Endothelial cell of umbilical vein (primary cell): ENCODE measurements at regions not wholly inside any gene's neighbourhood (a gene's known extent, or its start where the extent isn't known, plus 50 kb on each side); places are given as distances from the start of the nearest gene placed in this dataset.

Experiments used
- BruUV-seq: library from RNA; stranded (reverse); fragments of 400-500 nt; replicated peaks from 2 replicates; lab custom pipeline; 2021; lab: Mats Ljungman, UMichigan
- CTCF ChIA-PET: fragments of 300-600, 350-600 bp; sonication (Branson Sonifier 250); formaldehyde crosslinking; loops from one replicate; lab custom pipeline; 2021; ENCODE audit warnings: antibody characterized with exemption, inconsistent platforms; lab: Charles Lee
- POLR2A ChIA-PET: fragments of 300-600, 350-600 bp; sonication (Branson Sonifier 250); formaldehyde crosslinking; loops from one replicate; lab custom pipeline; 2021; ENCODE audit warnings: antibody characterized with exemption, inconsistent platforms; lab: Charles Lee
- DNase-seq: peaks from one replicate; pipeline ENCODE4 v3.0.0-alpha.2; 2011; ENCODE audit warnings: low read depth, low spot score
- FAIRE-seq: peaks from 2 replicates; lab custom pipeline; 2011; peaks lifted over from hg19 to GRCh38; lab: Jason Lieb, UNC
- H2AFZ ChIP-seq: 2 replicates; pipeline ENCODE4 v1.6.0; 2012; ENCODE audit warnings: low read depth, low read length, control low read depth, inconsistent platforms
- H3K27ac ChIP-seq: 2 replicates; pipeline ENCODE4 v1.5.1; 2011; ENCODE audit warnings: low read depth, mild to moderate bottlenecking, control low read depth, low read length, moderate library complexity; ENCODE audit not compliant: insufficient read depth
- H3K27me3 ChIP-seq, 2 experiments: 2 replicates each; pipeline versions ENCODE4 v1.6.0 to v1.6.1; 2011; ENCODE audit warnings: low read length in 2 of 2, mixed read lengths in 1 of 2; ENCODE audit not compliant: control insufficient read depth in 2 of 2, insufficient read depth in 2 of 2
- H3K36me3 ChIP-seq, 2 experiments: 2 replicates in 1 of 2; 3 replicates in 1 of 2; pipeline ENCODE4 v1.5.1; 2011; ENCODE audit warnings: low read length in 2 of 2, mild to moderate bottlenecking in 1 of 2, moderate library complexity in 1 of 2; ENCODE audit not compliant: control insufficient read depth in 2 of 2, insufficient read depth in 2 of 2; ENCODE audit errors: extremely low read depth in 1 of 2
- H3K4me1 ChIP-seq: 3 replicates; pipeline ENCODE4 v1.5.1; 2011; ENCODE audit warnings: mild to moderate bottlenecking, low read length; ENCODE audit not compliant: control insufficient read depth, insufficient read depth; ENCODE audit errors: extremely low read depth
- H3K4me2 ChIP-seq: 2 replicates; pipeline ENCODE4 v1.6.1; 2011; ENCODE audit warnings: low read length, control low read depth, mixed read lengths; ENCODE audit not compliant: insufficient read depth
- H3K4me3 ChIP-seq, 3 experiments: fragments of 200-600 bp in 1 of 3; sonication (generic), shearing (Covaris generic) in 1 of 3; replicated peaks in 1 of 3; 2 replicates each; pipeline ENCODE4 v1.5.1; 2011 to 2016; ENCODE audit warnings: control low read depth in 3 of 3, low read length in 3 of 3, mild to moderate bottlenecking in 2 of 3, inconsistent platforms in 1 of 3, low read depth in 1 of 3, moderate library complexity in 1 of 3; ENCODE audit not compliant: insufficient read depth in 1 of 3
- H3K79me2 ChIP-seq: 2 replicates; pipeline ENCODE4 v1.6.0; 2012; ENCODE audit warnings: low read length, inconsistent platforms; ENCODE audit not compliant: control insufficient read depth, insufficient read depth
- H3K9ac ChIP-seq: replicated peaks from 2 replicates; pipeline ENCODE3; 2011; ENCODE audit warnings: low read length, control low read depth; ENCODE audit not compliant: insufficient read depth; ENCODE audit errors: extremely low read depth
- H3K9me1 ChIP-seq: replicated peaks from 3 replicates; pipeline ENCODE4 v1.6.0; 2011; ENCODE audit warnings: mild to moderate bottlenecking, low read length; ENCODE audit not compliant: control insufficient read depth, insufficient read depth; ENCODE audit errors: extremely low read depth
- H3K9me3 ChIP-seq: replicated peaks from 2 replicates; pipeline ENCODE4 v1.5.1; 2012; ENCODE audit warnings: low read length, inconsistent platforms; ENCODE audit not compliant: control insufficient read depth, insufficient read depth
- H4K20me1 ChIP-seq: replicated peaks from 2 replicates; pipeline ENCODE3; 2011; ENCODE audit warnings: mild to moderate bottlenecking, low read length; ENCODE audit not compliant: control insufficient read depth, insufficient read depth; ENCODE audit errors: extremely low read depth
- EZH2 ChIP-seq: IDR thresholded peaks from 2 replicates; pipeline ENCODE4 v1.6.1; 2012; ENCODE audit warnings: borderline replicate concordance, low read depth, mild to moderate bottlenecking, moderate library complexity, low read length, inconsistent platforms; ENCODE audit not compliant: severe bottlenecking
- FOS ChIP-seq: IDR thresholded peaks from 2 replicates; pipeline ENCODE4 v1.6.1; 2011; ENCODE audit warnings: mild to moderate bottlenecking, low read length, moderate library complexity, borderline replicate concordance; ENCODE audit not compliant: insufficient read depth
- GATA2 ChIP-seq: IDR thresholded peaks from 2 replicates; pipeline ENCODE4 v1.7.0; 2011; ENCODE audit warnings: low read depth, mild to moderate bottlenecking, moderate library complexity, mixed read lengths, low read length; ENCODE audit not compliant: insufficient read length, insufficient read depth
- JUN ChIP-seq: IDR thresholded peaks from 2 replicates; pipeline ENCODE4 v1.6.1; 2011; ENCODE audit warnings: borderline replicate concordance, low read depth; ENCODE audit not compliant: insufficient read length, insufficient read depth
- MAX ChIP-seq: IDR thresholded peaks from 2 replicates; pipeline ENCODE4 v1.6.1; 2011; ENCODE audit not compliant: insufficient read depth, insufficient read length
- MYC ChIP-seq: IDR thresholded peaks from one replicate; pipeline ENCODE4 v1.6.1; 2011; ENCODE audit warnings: mild to moderate bottlenecking, low read depth, low read length
- POLR2A ChIP-seq: IDR thresholded peaks from 2 replicates; pipeline ENCODE4 v1.6.1; 2012; ENCODE audit warnings: low read depth, mild to moderate bottlenecking, control low read depth, low read length
- POLR2AphosphoS5 ChIP-seq: IDR thresholded peaks from 2 replicates; pipeline ENCODE4 v1.6.1; 2012; ENCODE audit warnings: low read depth, mild to moderate bottlenecking, control low read depth, low read length, moderate library complexity; ENCODE audit not compliant: insufficient read depth
- dilution Hi-C: fragments of 300-500 bp; cut with MboI; formaldehyde crosslinking; loops from one replicate; pipeline ENCODE4 v1.15.0; 2019; ENCODE audit warnings: low sequenced_read_pairs; ENCODE audit not compliant: extremely low pct_ligation_motif_present
- intact Hi-C: fragments of 100-400 bp; cut with micrococcal nuclease; formaldehyde crosslinking; loops from one replicate; pipeline ENCODE4 v1.10.0; 2022
- TF ChIP-seq, protein P1 (sequence below), 2 donors: IDR thresholded peaks; 1 replicate in 1 of 2; 2 replicates in 1 of 2; pipeline ENCODE4 v1.5.1; 2011; ENCODE audit warnings: low read length in 2 of 2, mild to moderate bottlenecking in 2 of 2, moderate library complexity in 2 of 2, control low read depth in 1 of 2, inconsistent platforms in 1 of 2, low read depth in 1 of 2; ENCODE audit not compliant: insufficient read depth in 1 of 2; ENCODE audit errors: extremely low read depth in 1 of 2

GRCh38 chr4:174389439-174389838 lies 105.7 kb downstream of the CEP44 start:
- Histone ChIP-seq H3K79me2 (no peaks in the 10 kb centered on the region), H3K4me2 (no peak overlapping the region), H3K9me1 (no peaks in the 10 kb centered on the region), H4K20me1 (no peaks in the 10 kb centered on the region), H3K4me3 (no peak overlapping the region), H3K9ac (no peak overlapping the region), H3K9me3 (no peaks in the 10 kb centered on the region), H3K36me3 (no peaks in the 10 kb centered on the region), H2AFZ (no peak overlapping the region), H3K27me3 (no peaks in the 10 kb centered on the region), H3K27ac (no peak overlapping the region), H3K4me1 (no peaks in the 10 kb centered on the region)
- POLR2A ChIA-PET: no interaction called here
- intact Hi-C loops (no loop called here), dilution Hi-C loops (no loop called here)
- FAIRE-seq (no peak), DNase-seq (no peak)
- CTCF ChIA-PET: no interaction called here
- no TSS peak for BruUV-seq
- TF ChIP-seq MYC: no peak
- no peak for TF ChIP-seq MAX
- no peak for TF ChIP-seq EZH2
- TF ChIP-seq JUN: no peak
- no peak for TF ChIP-seq GATA2
- TF ChIP-seq POLR2AphosphoS5: no peak
- TF ChIP-seq FOS: no peak
- TF ChIP-seq POLR2A: no peak
- TF ChIP-seq, protein P1, sequence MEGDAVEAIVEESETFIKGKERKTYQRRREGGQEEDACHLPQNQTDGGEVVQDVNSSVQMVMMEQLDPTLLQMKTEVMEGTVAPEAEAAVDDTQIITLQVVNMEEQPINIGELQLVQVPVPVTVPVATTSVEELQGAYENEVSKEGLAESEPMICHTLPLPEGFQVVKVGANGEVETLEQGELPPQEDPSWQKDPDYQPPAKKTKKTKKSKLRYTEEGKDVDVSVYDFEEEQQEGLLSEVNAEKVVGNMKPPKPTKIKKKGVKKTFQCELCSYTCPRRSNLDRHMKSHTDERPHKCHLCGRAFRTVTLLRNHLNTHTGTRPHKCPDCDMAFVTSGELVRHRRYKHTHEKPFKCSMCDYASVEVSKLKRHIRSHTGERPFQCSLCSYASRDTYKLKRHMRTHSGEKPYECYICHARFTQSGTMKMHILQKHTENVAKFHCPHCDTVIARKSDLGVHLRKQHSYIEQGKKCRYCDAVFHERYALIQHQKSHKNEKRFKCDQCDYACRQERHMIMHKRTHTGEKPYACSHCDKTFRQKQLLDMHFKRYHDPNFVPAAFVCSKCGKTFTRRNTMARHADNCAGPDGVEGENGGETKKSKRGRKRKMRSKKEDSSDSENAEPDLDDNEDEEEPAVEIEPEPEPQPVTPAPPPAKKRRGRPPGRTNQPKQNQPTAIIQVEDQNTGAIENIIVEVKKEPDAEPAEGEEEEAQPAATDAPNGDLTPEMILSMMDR (IDR thresholded peaks at IDR 0.05; ENCODE audit: extremely low read depth in 1 of 2, insufficient read depth in 1 of 2, low read depth in 1 of 2, low read length in 2 of 2): no peak
